ENCODE measurements at regions not wholly inside any gene's neighbourhood (a gene's known extent, or its start where the extent isn't known, plus 50 kb on each side); places are given as distances from the start of the nearest gene placed in this dataset.

- Histone ChIP-seq H3K23ac (ENCODE audit: low read depth, low read length) (no peak overlapping the region), H2AK9ac (replicated peaks; ENCODE audit: low read depth, low read length, poor library complexity) (no peak overlapping the region), H3K79me1 (ENCODE audit: low read depth in 1 of 2, low read length in 2 of 2) (no peaks in the 10 kb centered on the region), H2AFZ (replicated peaks; ENCODE audit: low read length, poor library complexity) (no peak overlapping the region), H3K56ac (ENCODE audit: extremely low read depth, insufficient read depth, low read length) (no peak overlapping the region), H4K5ac (ENCODE audit: low read depth, low read length) (no peak overlapping the region), H3K4ac (ENCODE audit: low read depth, low read length) (no peak overlapping the region), H4K8ac (ENCODE audit: low read depth in 2 of 2, low read length in 2 of 2) (no peak overlapping the region), H3K14ac (replicated peaks; ENCODE audit: low read depth, low read length) (no peak overlapping the region), H3K9me1 (ENCODE audit: insufficient read depth, low read length) (no peaks in the 10 kb centered on the region), H2BK5ac (ENCODE audit: low read depth, low read length, poor library complexity, severe bottlenecking) (no peak overlapping the region), H3K4me2 (ENCODE audit: low read depth, low read length) (no peak overlapping the region), H3K27me3 (ENCODE audit: control insufficient read depth, insufficient read depth, low read length) (no peaks in the 10 kb centered on the region), H3K9me3 (ENCODE audit: control insufficient read depth, insufficient read depth, low read length) (0 out of 2 replicates have a peak, but pooled peaks cover 4% of the 10 kb centered on the region), H2BK20ac (ENCODE audit: low read depth, low read length) (no peak overlapping the region), H4K91ac (ENCODE audit: insufficient read depth, low read depth, low read length) (no peak overlapping the region), H3K9ac (ENCODE audit: low read depth, low read length) (no peak overlapping the region), H3K36me3 (ENCODE audit: control insufficient read depth, insufficient read depth, low read length) (no peaks in the 10 kb centered on the region), H3K27ac (ENCODE audit: insufficient read depth, low read length) (no peak overlapping the region), H3K18ac (ENCODE audit: low read depth, low read length) (no peak overlapping the region), H2BK120ac (ENCODE audit: low read depth, low read length) (no peak overlapping the region), H3K4me1 (ENCODE audit: control insufficient read depth, insufficient read depth, low read length) (no peaks in the 10 kb centered on the region), H3K4me3 (ENCODE audit: insufficient read depth, low read depth, low read length) (no peak overlapping the region), H4K20me1 (ENCODE audit: insufficient read depth, low read length) (no peaks in the 10 kb centered on the region), H2AK5ac (ENCODE audit: low read depth, low read length) (no peak overlapping the region), H2BK15ac (ENCODE audit: low read depth, low read length) (no peak overlapping the region)
- DNase-seq (no peak), ATAC-seq (ENCODE audit: low read depth) (no peak)
- TF ChIP-seq ELK1 (IDR thresholded peaks at IDR 0.05; ENCODE audit: borderline replicate concordance, low read depth, low read length) (no peak), CHD1 (IDR thresholded peaks at IDR 0.05; ENCODE audit: low read depth, low read length) (no peak), RAD21 (IDR thresholded peaks at IDR 0.05; ENCODE audit: low read length) (no peak), MAZ (IDR thresholded peaks at IDR 0.05; ENCODE audit: borderline replicate concordance, low read depth, low read length) (no peak), SMC3 (IDR thresholded peaks at IDR 0.05; ENCODE audit: low read depth, low read length) (no peak), CTCF (conservative IDR thresholded peaks at IDR 0.05; ENCODE audit: low read depth, low read length) (no peak), FOS (IDR thresholded peaks at IDR 0.05; ENCODE audit: low read depth, low read length) (no peak), CEBPB (IDR thresholded peaks at IDR 0.05; ENCODE audit: low read depth, low read length) (no peak), RCOR1 (IDR thresholded peaks at IDR 0.05; ENCODE audit: insufficient replicate concordance, low read length) (no peak), POLR2A (IDR thresholded peaks at IDR 0.05; ENCODE audit: low read depth, low read length) (no peak), NFE2L2 (IDR thresholded peaks at IDR 0.05; ENCODE audit: low read depth, low read length) (no peak), BHLHE40 (IDR thresholded peaks at IDR 0.05; ENCODE audit: low read depth, low read length) (no peak)
- ChIA-PET POLR2A (ENCODE audit: unreplicated experiment) (no interaction called here), CTCF (no interaction called here)
- no TSS peak for BruUV-seq (replicated peaks)
- 30% methylated on average over 2 of the region's 6 CpGs; no CpG with 5 or more reads in 1 of the 2 experiments for WGBS, 2 experiments (ENCODE audit: extremely low coverage in 2 of 2, insufficient read length in 1 of 2)
- in situ Hi-C loops (cut with MboI; ENCODE audit: low sequenced_read_pairs): no loop called here
- dilution Hi-C loops (cut with HindIII; ENCODE audit: low sequenced_read_pairs, unreplicated experiment): no loop called here
- intact Hi-C loops (cut with micrococcal nuclease): no loop called here
These were observed 237.2 kb downstream of the TOX3 start for GRCh38 chr16:52309446-52310416.

All from IMR-90 (cell line).